ENCODE measurements at regions not wholly inside any gene's neighbourhood (a gene's known extent, or its start where the extent isn't known, plus 50 kb on each side); places are given as distances from the start of the nearest gene placed in this dataset.

GRCh38 chr3:110393941-110394340, 677.7 kb upstream of the NECTIN3 start:
- Histone ChIP-seq H3K4me2 (ENCODE audit: low read length) (no peak overlapping the region), H4K20me1 (ENCODE audit: low read length) (no peaks in the 10 kb centered on the region), H3K9me2 (replicated peaks; ENCODE audit: low read length) (no peaks in the 10 kb centered on the region), H3K36me3 (ENCODE audit: low read depth, low read length) (no peaks in the 10 kb centered on the region), H3F3A (ENCODE audit: low read length, unreplicated experiment) (no peaks in the 10 kb centered on the region), H2AFZ (ENCODE audit: low read length) (no peak overlapping the region), H3K79me2 (ENCODE audit: low read length) (no peaks in the 10 kb centered on the region), H3K4me3 (ENCODE audit: low read length) (no peak overlapping the region), H3K9ac (ENCODE audit: low read length) (no peak overlapping the region), H3K9me3 (ENCODE audit: low read length) (no peaks in the 10 kb centered on the region), H3K27ac (ENCODE audit: low read length) (no peak overlapping the region), H3K27me3 (ENCODE audit: low read length) (no peaks in the 10 kb centered on the region), H3K4me1 (ENCODE audit: insufficient read depth, low read length) (no peaks in the 10 kb centered on the region)
- DNase-seq = no peak
- intact Hi-C loops (cut with micrococcal nuclease) = no loop called here
- ATAC-seq = no peak
- TF ChIP-seq EZH2phosphoT487 (IDR thresholded peaks at IDR 0.05; ENCODE audit: borderline replicate concordance, low read length) (no peak), CTCF (conservative IDR thresholded peaks at IDR 0.05; ENCODE audit: low read depth, low read length) (no peak), EZH2 (IDR thresholded peaks at IDR 0.05; ENCODE audit: low read length, unreplicated experiment) (no peak)
- POLR2A ChIA-PET (ENCODE audit: unreplicated experiment) = no interaction called here
- no TSS peak for BruUV-seq (replicated peaks)
- CTCF ChIA-PET = no interaction called here

DNA sequence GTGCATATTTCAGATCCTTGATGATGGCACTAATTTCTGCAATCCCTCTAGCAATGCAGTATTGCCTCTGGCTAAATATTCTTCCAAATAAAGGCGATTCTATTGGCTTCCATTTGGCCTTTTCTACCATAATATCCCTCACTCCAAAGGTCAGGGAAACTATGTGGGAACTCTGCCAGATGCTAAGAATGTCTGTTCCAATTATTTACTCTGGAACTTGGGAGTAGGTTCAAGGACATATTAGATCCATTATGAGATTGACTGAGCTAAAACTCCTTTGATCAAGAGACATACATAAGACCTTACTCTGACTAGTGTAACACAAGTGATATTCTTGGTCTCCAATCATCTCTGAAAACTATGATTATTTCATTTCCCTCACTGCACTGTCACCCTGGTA, 674.5 kb upstream of the NECTIN3 start:
- H3K4me1 ChIP-seq (ENCODE audit: insufficient read depth, low read length) = no peaks in the 10 kb centered on the region
- CTCF ChIA-PET = no interaction called here
- H4K20me1 ChIP-seq (ENCODE audit: low read length) = no peaks in the 10 kb centered on the region
- BruUV-seq (replicated peaks) = no TSS peak
- POLR2A ChIA-PET (ENCODE audit: unreplicated experiment) = no interaction called here
- ATAC-seq = no peak
- no peak overlapping the region for H3K9ac ChIP-seq (ENCODE audit: low read length)
- H3F3A ChIP-seq (ENCODE audit: low read length, unreplicated experiment) = no peaks in the 10 kb centered on the region
- no peaks in the 10 kb centered on the region for H3K79me2 ChIP-seq (ENCODE audit: low read length)
- H2AFZ ChIP-seq (ENCODE audit: low read length) = no peak overlapping the region
- no peak overlapping the region for H3K4me3 ChIP-seq (ENCODE audit: low read length)
- no peak overlapping the region for H3K27ac ChIP-seq (ENCODE audit: low read length)
- no peaks in the 10 kb centered on the region for H3K36me3 ChIP-seq (ENCODE audit: low read depth, low read length)
- TF ChIP-seq CTCF (conservative IDR thresholded peaks at IDR 0.05; ENCODE audit: low read depth, low read length) (no peak), EZH2 (IDR thresholded peaks at IDR 0.05; ENCODE audit: low read length, unreplicated experiment) (no peak), EZH2phosphoT487 (IDR thresholded peaks at IDR 0.05; ENCODE audit: borderline replicate concordance, low read length) (no peak)
- intact Hi-C loops (cut with micrococcal nuclease) = no loop called here
- H3K9me3 ChIP-seq (ENCODE audit: low read length) = no peaks in the 10 kb centered on the region
- H3K27me3 ChIP-seq (ENCODE audit: low read length) = no peaks in the 10 kb centered on the region
- no peak for DNase-seq
- no peak overlapping the region for H3K4me2 ChIP-seq (ENCODE audit: low read length)
- H3K9me2 ChIP-seq (replicated peaks; ENCODE audit: low read length) = no peaks in the 10 kb centered on the region

GRCh38 chr3:110400315-110400714, 671.3 kb upstream of the NECTIN3 start:
- ChIA-PET POLR2A (ENCODE audit: unreplicated experiment) (no interaction called here), CTCF (no interaction called here)
- ATAC-seq = no peak
- H3K4me3 ChIP-seq (ENCODE audit: low read length) = no peak overlapping the region
- TF ChIP-seq EZH2 (IDR thresholded peaks at IDR 0.05; ENCODE audit: low read length, unreplicated experiment) (no peak), EZH2phosphoT487 (IDR thresholded peaks at IDR 0.05; ENCODE audit: borderline replicate concordance, low read length) (no peak), CTCF (conservative IDR thresholded peaks at IDR 0.05; ENCODE audit: low read depth, low read length) (no peak)
- no peak overlapping the region for H2AFZ ChIP-seq (ENCODE audit: low read length)
- no peak overlapping the region for H3K4me2 ChIP-seq (ENCODE audit: low read length)
- no peak for DNase-seq
- no peaks in the 10 kb centered on the region for H3K9me3 ChIP-seq (ENCODE audit: low read length)
- no peak overlapping the region for H3K27ac ChIP-seq (ENCODE audit: low read length)
- no peaks in the 10 kb centered on the region for H3F3A ChIP-seq (ENCODE audit: low read length, unreplicated experiment)
- intact Hi-C loops (cut with micrococcal nuclease) = no loop called here
- no peak overlapping the region for H3K9ac ChIP-seq (ENCODE audit: low read length)
- H3K27me3 ChIP-seq (ENCODE audit: low read length) = no peaks in the 10 kb centered on the region
- no peaks in the 10 kb centered on the region for H3K36me3 ChIP-seq (ENCODE audit: low read depth, low read length)
- no TSS peak for BruUV-seq (replicated peaks)
- no peaks in the 10 kb centered on the region for H4K20me1 ChIP-seq (ENCODE audit: low read length)
- no peaks in the 10 kb centered on the region for H3K79me2 ChIP-seq (ENCODE audit: low read length)
- H3K4me1 ChIP-seq (ENCODE audit: insufficient read depth, low read length) = no peaks in the 10 kb centered on the region
- no peaks in the 10 kb centered on the region for H3K9me2 ChIP-seq (replicated peaks; ENCODE audit: low read length)

Data from PC-3 (cell line).